Iris pigment epithelial cell (primary cell): ENCODE measurements at regions not wholly inside any gene's neighbourhood (a gene's known extent, or its start where the extent isn't known, plus 50 kb on each side); places are given as distances from the start of the nearest gene placed in this dataset.
"Not testable (repeated sequence)": the region's sequence is repeated elsewhere in the genome, so short reads cannot be mapped to it uniquely, and the experiment has no call there.

Experiments used
- DNase-seq: peaks from one replicate; pipeline ENCODE4 v3.0.0-alpha.2; 2011; ENCODE audit warnings: low read depth

GRCh38 chr4:126738527-126738923 lies 894.2 kb upstream of the INTU start:
- DNase-seq: no peak

- DNase-seq: peak; percentile 51
These were observed 893.8 kb upstream of the INTU start for GRCh38 chr4:126738926-126739325.

DNA sequence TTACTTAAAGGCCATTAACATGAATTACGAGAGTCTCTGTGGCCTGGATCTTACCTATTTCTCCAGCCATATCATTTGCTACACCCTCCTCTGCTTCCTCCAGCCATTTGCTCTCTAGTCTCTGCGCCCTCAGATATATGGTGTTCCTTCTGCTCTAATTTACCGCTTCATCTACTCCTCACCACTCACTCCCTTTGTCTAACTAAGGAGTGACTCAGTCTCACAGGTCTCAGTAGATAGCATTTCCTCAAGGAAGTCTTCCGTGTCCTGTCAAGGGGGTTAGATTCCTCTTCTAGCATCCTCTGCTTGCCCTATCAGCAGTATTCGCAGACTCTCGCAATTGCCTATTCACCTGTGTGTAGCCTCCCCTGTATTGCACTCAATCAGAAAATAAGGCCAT lies 892.1 kb upstream of the INTU start:
- DNase-seq: no peak

GRCh38 chr4:126742048-126742447 lies 890.7 kb upstream of the INTU start:
- DNase-seq: no peak

DNA sequence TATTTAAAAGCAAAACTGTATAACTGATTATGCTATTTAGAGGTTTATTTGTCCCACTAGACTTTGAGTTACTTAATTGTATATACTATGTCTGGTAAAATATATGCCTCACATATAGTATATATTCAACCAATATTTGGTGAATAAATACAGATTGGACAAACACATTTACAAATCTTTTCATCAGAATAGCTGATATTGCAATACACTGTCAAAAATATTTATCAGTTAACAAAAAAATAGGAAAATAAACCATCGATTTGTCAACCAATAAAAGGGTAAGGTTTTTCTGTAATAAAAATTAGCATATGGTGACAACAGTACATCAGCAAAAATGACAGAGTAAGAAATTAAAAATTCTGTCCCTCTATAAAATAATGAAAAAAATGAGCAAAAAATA lies 889.9 kb upstream of the INTU start:
- DNase-seq: no peak

GRCh38 chr4:126748736-126749135 lies 884.0 kb upstream of the INTU start:
- peak; percentile 63 for DNase-seq

- no peak for DNase-seq
These were observed 882.0 kb upstream of the INTU start for GRCh38 chr4:126750723-126751122.

DNA sequence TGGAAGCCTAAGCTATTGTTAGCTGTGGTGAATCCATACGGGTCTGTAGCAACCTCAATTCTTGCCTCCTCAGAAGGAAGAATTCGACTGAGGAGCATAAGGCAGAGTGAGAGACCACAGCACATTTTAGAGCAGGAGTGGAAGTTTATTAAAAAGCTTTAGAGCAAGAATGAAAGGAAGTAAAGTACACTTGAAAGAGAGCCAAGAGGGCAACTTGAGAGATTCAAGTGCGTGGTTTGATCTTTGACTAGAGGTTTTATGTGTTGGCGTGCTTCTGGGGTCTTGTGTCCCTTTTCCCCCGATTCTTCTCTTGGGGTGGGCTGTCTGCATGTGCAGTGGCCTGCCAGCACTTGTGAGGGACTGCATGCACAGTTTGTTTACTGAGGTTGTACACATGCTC lies 880.6 kb upstream of the INTU start:
- no peak for DNase-seq

- no peak for DNase-seq
These were observed 880.1 kb upstream of the INTU start for GRCh38 chr4:126752702-126753101.

- DNase-seq: no peak
These were observed 879.2 kb upstream of the INTU start for GRCh38 chr4:126753592-126753991.

- no peak for DNase-seq
These were observed 877.3 kb upstream of the INTU start for GRCh38 chr4:126755506-126755905.

- no peak for DNase-seq
These were observed 876.5 kb upstream of the INTU start for GRCh38 chr4:126756050-126756829.

DNA sequence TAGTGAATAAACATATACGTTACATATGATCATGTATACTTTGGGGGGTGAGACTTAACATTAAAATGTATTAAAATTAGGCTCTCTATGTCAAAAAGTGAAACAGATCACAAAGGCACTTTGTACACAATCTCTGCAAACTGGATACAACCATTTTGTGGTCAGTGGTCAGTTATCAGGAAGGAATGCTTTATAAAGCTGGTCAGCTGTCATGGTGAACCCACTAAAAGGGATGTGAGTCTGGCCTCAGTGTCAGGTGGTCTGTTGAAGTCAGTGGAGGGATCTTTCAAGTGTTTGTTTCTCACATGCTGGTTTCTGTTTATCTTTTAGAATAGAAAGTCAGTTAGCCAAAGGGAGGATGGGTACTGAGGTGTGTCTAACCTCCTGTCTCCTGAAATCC lies 875.5 kb upstream of the INTU start:
- DNase-seq: peak; percentile 63

DNA sequence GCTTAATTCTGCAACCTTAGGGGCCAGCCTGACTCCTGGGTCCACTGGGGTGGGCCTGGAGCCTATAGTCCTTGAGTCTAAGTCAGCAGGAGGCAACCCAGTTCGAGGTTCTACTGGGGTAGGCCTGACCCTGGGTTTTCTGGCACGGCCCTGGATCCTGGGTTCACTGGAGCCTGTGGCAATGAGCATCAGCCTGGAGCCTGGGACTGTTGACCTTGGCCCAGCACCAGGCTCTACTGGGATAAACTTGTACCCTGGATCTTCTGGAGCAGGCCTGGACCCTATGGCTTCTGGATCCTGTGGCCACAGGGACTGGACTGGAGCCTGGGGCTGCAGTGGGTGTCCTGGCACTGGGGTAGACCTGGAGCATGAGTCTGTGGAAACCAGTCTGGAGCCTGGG lies 874.3 kb upstream of the INTU start:
- no peak for DNase-seq

GRCh38 chr4:126761947-126762662 lies 870.7 kb upstream of the INTU start:
- no peak for DNase-seq

GRCh38 chr4:126762663-126763247 lies 870.0 kb upstream of the INTU start:
- peak; percentile 11 for DNase-seq

GRCh38 chr4:126766241-126766640 lies 866.5 kb upstream of the INTU start:
- peak; percentile 44 for DNase-seq

GRCh38 chr4:126768338-126768737 lies 864.4 kb upstream of the INTU start:
- no peak for DNase-seq

GRCh38 chr4:126770811-126771553 lies 861.8 kb upstream of the INTU start:
- not testable (repeated sequence) for DNase-seq

DNA sequence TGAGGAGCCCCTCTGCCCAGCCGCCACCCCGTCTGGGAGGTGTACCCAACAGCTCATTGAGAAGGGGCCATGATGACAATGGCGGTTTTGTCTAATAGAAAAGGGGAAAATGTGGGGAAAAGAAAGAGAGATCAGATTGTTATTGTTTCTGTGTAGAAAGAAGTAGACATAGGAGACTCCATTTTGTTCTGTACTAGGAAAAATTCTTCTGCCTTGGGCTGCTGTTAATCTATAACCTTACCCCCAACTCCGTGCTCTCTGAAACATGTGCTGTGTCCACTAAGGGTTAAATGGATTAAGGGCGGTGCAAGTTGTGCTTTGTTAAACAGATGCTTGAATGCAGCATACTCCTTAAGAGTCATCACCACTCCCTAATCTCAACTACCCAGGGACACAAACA lies 861.1 kb upstream of the INTU start:
- not testable (repeated sequence) for DNase-seq

- DNase-seq: no peak
These were observed 860.1 kb upstream of the INTU start for GRCh38 chr4:126772662-126773061.

DNA sequence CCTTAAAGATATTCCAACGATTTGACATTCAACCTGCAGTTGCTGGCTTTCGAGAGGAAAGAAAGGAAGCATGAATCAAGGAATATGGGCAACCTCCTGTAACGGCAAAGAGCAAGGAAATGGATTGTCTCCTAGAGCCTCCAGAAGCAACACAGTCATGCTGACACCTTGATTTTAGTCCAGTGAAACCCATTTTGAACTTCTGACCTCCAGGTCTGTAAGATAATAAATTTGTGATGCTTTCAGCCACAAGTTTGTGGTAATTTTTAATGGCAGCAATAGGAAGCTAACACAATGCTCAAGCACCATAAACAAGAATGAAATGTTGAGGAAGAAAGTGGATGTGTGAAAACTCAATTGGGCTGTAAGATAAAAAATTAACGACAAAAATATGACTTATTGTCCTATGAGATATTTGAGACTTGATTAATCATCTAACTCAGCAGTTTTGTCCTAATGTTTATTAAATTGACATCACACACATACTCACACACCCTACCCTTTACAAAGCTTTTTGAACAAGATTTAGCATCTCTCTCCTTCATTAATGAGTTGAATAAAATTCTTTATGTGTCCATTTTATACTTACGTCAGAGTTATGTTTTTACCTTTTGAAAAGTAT lies 857.2 kb upstream of the INTU start:
- no peak for DNase-seq
